SK-N-SH (cell line): ENCODE measurements at regions not wholly inside any gene's neighbourhood (a gene's known extent, or its start where the extent isn't known, plus 50 kb on each side); places are given as distances from the start of the nearest gene placed in this dataset.

Source experiments
- CTCF ChIA-PET: fragments of 300-600, 350-600 bp; formaldehyde crosslinking; extraction: SDS; loops from one replicate; lab custom pipeline; 2021; lab: Yijun Ruan, JAX
- POLR2A ChIA-PET: fragments of 350-600 bp; sonication (Branson Sonifier 250); formaldehyde crosslinking; extraction: SDS; loops from one replicate; lab custom pipeline; 2020; ENCODE audit warnings: antibody characterized with exemption, inconsistent platforms; lab: Yijun Ruan, JAX
- DNase-seq: peaks from one replicate; pipeline ENCODE4 v3.0.0; 2012
- H2AFZ ChIP-seq: fragments of 200-600 bp; sonication (generic); 2 replicates; pipeline ENCODE4 v1.8.1; 2016; ENCODE audit warnings: antibody characterized with exemption, mild to moderate bottlenecking, low read depth
- H3F3A ChIP-seq: fragments of 200-600 bp; sonication (generic); replicated peaks from 2 replicates; pipeline ENCODE3; 2016; ENCODE audit warnings: antibody characterized with exemption, mild to moderate bottlenecking; ENCODE audit not compliant: insufficient read depth
- H3K27ac ChIP-seq, 2 experiments: fragments of 200-500 bp in 1 of 2; fragments of 200-600 bp in 1 of 2; sonication (Bioruptor generic) in 1 of 2; sonication (generic), shearing (Covaris generic) in 1 of 2; 2 replicates each; pipeline versions ENCODE4 v1.5.1 to v1.6.1; 2014 to 2016; ENCODE audit warnings: low read depth in 2 of 2, inconsistent platforms in 1 of 2, low read length in 1 of 2, mild to moderate bottlenecking in 1 of 2, mixed read lengths in 1 of 2
- H3K27me3 ChIP-seq: fragments of 200-600 bp; sonication (generic), shearing (Covaris generic); 2 replicates; pipeline ENCODE4 v1.6.1; 2016; ENCODE audit warnings: mixed run types; ENCODE audit not compliant: insufficient read depth
- H3K36me3 ChIP-seq, 2 experiments: fragments of 200-500 bp in 1 of 2; fragments of 200-600 bp in 1 of 2; sonication (Bioruptor generic) in 1 of 2; sonication (generic) in 1 of 2; replicated peaks in 1 of 2; 2 replicates each; pipeline versions ENCODE3 to v1.5.1; 2014 to 2016; ENCODE audit warnings: low read length in 1 of 2, mild to moderate bottlenecking in 1 of 2; ENCODE audit not compliant: insufficient read depth in 2 of 2, control insufficient read depth in 1 of 2
- H3K4me1 ChIP-seq, 2 experiments: fragments of 200-500 bp in 1 of 2; fragments of 200-600 bp in 1 of 2; sonication (Bioruptor generic) in 1 of 2; sonication (generic), shearing (Covaris generic) in 1 of 2; 2 replicates each; pipeline versions ENCODE4 v1.5.1 to v1.6.1; 2014 to 2016; ENCODE audit warnings: low read depth in 1 of 2, low read length in 1 of 2, mixed run types in 1 of 2; ENCODE audit not compliant: insufficient read depth in 2 of 2, control insufficient read depth in 1 of 2
- H3K4me2 ChIP-seq: fragments of 200-600 bp; sonication (generic), shearing (Covaris generic); 2 replicates; pipeline ENCODE4 v1.6.1; 2017; ENCODE audit warnings: mixed run types
- H3K4me3 ChIP-seq, 2 experiments: fragments of 200-500 bp in 1 of 2; fragments of 200-600 bp in 1 of 2; sonication (Bioruptor generic) in 1 of 2; sonication (generic), shearing (Covaris generic) in 1 of 2; 2 replicates each; pipeline versions ENCODE4 v1.5.1 to v1.8.1; 2014 to 2016; ENCODE audit warnings: low read depth in 2 of 2, inconsistent platforms in 1 of 2, low read length in 1 of 2, mild to moderate bottlenecking in 1 of 2, mixed read lengths in 1 of 2, moderate library complexity in 1 of 2
- H3K79me2 ChIP-seq: fragments of 200-600 bp; sonication (generic); 2 replicates; pipeline ENCODE4 v1.8.1; 2017; ENCODE audit warnings: mild to moderate bottlenecking; ENCODE audit not compliant: insufficient read depth
- H3K9ac ChIP-seq: fragments of 200-600 bp; sonication (generic); 2 replicates; pipeline ENCODE4 v1.6.1; 2017; ENCODE audit warnings: mixed run types
- H3K9me2 ChIP-seq: fragments of 200-600 bp; sonication (generic); 2 replicates; pipeline ENCODE4 v1.6.1; 2017; ENCODE audit warnings: mixed run types
- H3K9me3 ChIP-seq: fragments of 200-600 bp; sonication (generic); 2 replicates; pipeline ENCODE4 v1.6.1; 2017; ENCODE audit warnings: mixed run types, mild to moderate bottlenecking, moderate library complexity
- H4K20me1 ChIP-seq: fragments of 200-600 bp; sonication (generic); 2 replicates; pipeline ENCODE4 v1.6.1; 2017; ENCODE audit warnings: mild to moderate bottlenecking, mixed run types; ENCODE audit not compliant: insufficient read depth
- EP300 ChIP-seq, 2 experiments: IDR thresholded peaks; 2 replicates each; pipeline versions ENCODE4 v1.4.0 to v1.6.1; 2012; ENCODE audit warnings: borderline replicate concordance in 1 of 2, low read depth in 1 of 2, low read length in 1 of 2
- EZH2phosphoT487 ChIP-seq: fragments of 200-600 bp; sonication (generic); IDR thresholded peaks from 2 replicates; pipeline ENCODE4 v1.6.1; 2017; ENCODE audit warnings: low read depth, mixed run types, mild to moderate bottlenecking, antibody characterized with exemption, moderate library complexity, borderline replicate concordance
- FOSL2 ChIP-seq: IDR thresholded peaks from 2 replicates; pipeline ENCODE4 v1.4.0; 2012; ENCODE audit warnings: low read depth, mild to moderate bottlenecking, moderate library complexity, borderline replicate concordance
- FOXJ3 ChIP-seq: sonication (generic); formaldehyde crosslinking; IDR thresholded peaks from 2 replicates; pipeline ENCODE4 v1.5.1; 2020; ENCODE audit warnings: mild to moderate bottlenecking, missing genetic modification reagents
- IRF3 ChIP-seq: fragments of 150-350 bp; IDR thresholded peaks from 2 replicates; pipeline ENCODE4 v1.6.1; 2016; ENCODE audit warnings: mild to moderate bottlenecking, low read depth, low read length
- MXI1 ChIP-seq: IDR thresholded peaks from 2 replicates; pipeline ENCODE4 v1.6.1; 2012; ENCODE audit warnings: mild to moderate bottlenecking, low read depth, low read length, improper control_type of control experiment
- RAD21 ChIP-seq: IDR thresholded peaks from 2 replicates; pipeline ENCODE4 v1.6.1; 2012; ENCODE audit warnings: mild to moderate bottlenecking, low read length
- TAF1 ChIP-seq: IDR thresholded peaks from 2 replicates; pipeline ENCODE4 v1.6.1; 2012; ENCODE audit warnings: low read depth, mild to moderate bottlenecking, low read length, moderate library complexity, borderline replicate concordance
- TCF12 ChIP-seq: IDR thresholded peaks from 2 replicates; pipeline ENCODE4 v1.4.0; 2012
- TEAD4 ChIP-seq: IDR thresholded peaks from 2 replicates; pipeline ENCODE4 v1.4.0; 2012; ENCODE audit warnings: mild to moderate bottlenecking, borderline replicate concordance; ENCODE audit not compliant: insufficient read depth
- YY1 ChIP-seq: IDR thresholded peaks from 2 replicates; pipeline ENCODE4 v1.4.0; 2012; ENCODE audit warnings: low read depth, mild to moderate bottlenecking
- ZBTB33 ChIP-seq: IDR thresholded peaks from 2 replicates; pipeline ENCODE4 v1.4.0; 2012; ENCODE audit warnings: low read depth, borderline replicate concordance
- WGBS: methylation state at CpG from one replicate; pipeline ENCODE4 v1.1.6; 2017; ENCODE audit warnings: low lambda C conversion rate; 5-methylcytosine and 5-hydroxymethylcytosine counted together
- TF ChIP-seq, protein P1 (sequence below): IDR thresholded peaks from 2 replicates; pipeline ENCODE4 v1.6.1; 2012; ENCODE audit warnings: mild to moderate bottlenecking, low read depth, low read length, moderate library complexity
- TF ChIP-seq, protein P2 (sequence below): fragments of 150-350 bp; IDR thresholded peaks from 2 replicates; pipeline ENCODE4 v1.6.1; 2017; ENCODE audit warnings: antibody characterized with exemption, low read length, low read depth, borderline replicate concordance
- TF ChIP-seq, protein P3 (sequence below): fragments of 200-600 bp; sonication (generic); IDR thresholded peaks from 2 replicates; pipeline ENCODE4 v1.6.1; 2017; ENCODE audit warnings: antibody characterized with exemption, mild to moderate bottlenecking, moderate library complexity

DNA sequence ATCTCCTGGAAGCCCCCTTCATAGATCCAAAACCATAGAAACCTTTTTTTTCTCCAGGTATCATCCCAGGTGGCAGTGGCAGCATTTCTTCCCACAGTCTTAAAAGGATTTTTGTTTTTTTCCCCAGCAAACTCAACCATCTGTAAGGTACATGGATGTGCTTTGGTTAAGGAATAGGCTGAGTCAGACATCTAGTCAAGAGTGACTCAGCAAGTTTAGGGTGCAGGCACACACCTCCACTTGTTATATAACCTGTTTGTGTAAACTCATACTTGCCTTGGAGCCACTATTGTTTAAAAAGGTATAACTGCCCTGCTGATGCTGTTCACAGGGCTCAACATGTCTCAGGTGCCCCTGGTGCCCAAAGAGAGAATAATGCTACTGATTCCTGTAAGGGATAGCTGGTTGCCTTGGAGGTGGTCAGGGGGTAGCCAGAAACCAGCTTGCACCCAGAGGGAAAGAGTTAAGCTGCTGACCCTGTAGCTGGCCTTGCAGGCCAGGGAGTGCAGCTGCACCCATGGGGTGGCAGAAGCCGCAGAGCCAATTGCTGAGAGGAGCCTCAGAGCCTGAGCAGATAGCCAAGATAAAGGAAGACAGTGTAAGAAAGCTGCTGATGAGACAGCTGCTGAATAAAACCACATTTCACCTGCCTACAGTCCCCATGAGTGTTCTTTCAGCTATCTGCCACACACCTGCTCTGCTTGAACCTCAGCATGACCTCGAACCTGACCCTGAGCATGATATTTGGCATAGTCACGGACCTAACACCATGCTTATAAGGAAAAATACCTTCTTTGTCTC, 1726.1 kb upstream of the RAG2 start:
- Histone ChIP-seq H3K27ac (no peak overlapping the region), H3K9me3 (no peaks in the 10 kb centered on the region), H3K4me2 (no peak overlapping the region), H3K36me3 (no peaks in the 10 kb centered on the region), H4K20me1 (no peaks in the 10 kb centered on the region), H3K9me2 (no peaks in the 10 kb centered on the region), H3K4me3 (no peak overlapping the region), H3K4me1 (no peaks in the 10 kb centered on the region), H3K9ac (no peak overlapping the region), H3K27me3 (no peaks in the 10 kb centered on the region), H2AFZ (no peak overlapping the region), H3K79me2 (no peaks in the 10 kb centered on the region), H3F3A (no peaks in the 10 kb centered on the region)
- POLR2A ChIA-PET: no interaction called here
- WGBS: 5% methylated on average over 3 of the region's 3 CpGs
- TF ChIP-seq IRF3: no peak
- CTCF ChIA-PET: no interaction called here
- no peak for DNase-seq

DNA sequence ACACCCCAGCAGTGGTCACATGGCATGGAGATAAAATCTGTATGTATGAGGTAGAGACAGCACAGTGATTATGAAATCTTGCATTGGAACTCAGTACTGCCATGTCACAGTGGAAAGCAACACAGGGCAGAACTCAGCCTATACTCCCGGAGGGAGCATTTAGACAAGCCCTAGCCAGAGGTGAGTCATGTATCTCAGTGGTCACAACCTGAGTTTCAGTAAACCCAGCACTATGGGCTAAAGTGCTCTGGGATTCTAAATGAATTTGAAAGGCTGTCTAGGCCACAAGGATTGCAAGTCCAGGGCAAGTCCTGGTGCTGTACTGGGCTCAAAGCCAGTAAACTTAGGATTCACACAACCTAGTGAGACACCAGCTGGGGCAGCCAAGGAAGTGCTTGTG, 1717.1 kb upstream of the RAG2 start:
- Histone ChIP-seq H3K4me1 (no peaks in the 10 kb centered on the region), H3K4me2 (no peak overlapping the region), H3F3A (no peaks in the 10 kb centered on the region), H3K27me3 (no peaks in the 10 kb centered on the region), H2AFZ (no peak overlapping the region), H3K9ac (no peak overlapping the region), H3K9me2 (no peaks in the 10 kb centered on the region), H3K27ac (no peak overlapping the region), H3K4me3 (no peak overlapping the region), H3K36me3 (no peaks in the 10 kb centered on the region), H3K9me3 (no peaks in the 10 kb centered on the region), H3K79me2 (no peaks in the 10 kb centered on the region), H4K20me1 (no peaks in the 10 kb centered on the region)
- DNase-seq: no peak
- WGBS: 0% methylated on average over 1 of the region's 1 CpG
- no peak for TF ChIP-seq ZBTB33
- TF ChIP-seq TEAD4: no peak
- no peak for TF ChIP-seq TAF1
- no peak for TF ChIP-seq EZH2phosphoT487
- TF ChIP-seq FOXJ3 (CRISPR knock-in tag): no peak
- TF ChIP-seq MXI1: no peak
- TF ChIP-seq YY1: no peak
- no peak for TF ChIP-seq TCF12
- no peak for TF ChIP-seq EP300 (IDR thresholded peaks at IDR 0.05; ENCODE audit: borderline replicate concordance in 1 of 2, low read depth in 1 of 2, low read length in 1 of 2)
- TF ChIP-seq, protein P1, sequence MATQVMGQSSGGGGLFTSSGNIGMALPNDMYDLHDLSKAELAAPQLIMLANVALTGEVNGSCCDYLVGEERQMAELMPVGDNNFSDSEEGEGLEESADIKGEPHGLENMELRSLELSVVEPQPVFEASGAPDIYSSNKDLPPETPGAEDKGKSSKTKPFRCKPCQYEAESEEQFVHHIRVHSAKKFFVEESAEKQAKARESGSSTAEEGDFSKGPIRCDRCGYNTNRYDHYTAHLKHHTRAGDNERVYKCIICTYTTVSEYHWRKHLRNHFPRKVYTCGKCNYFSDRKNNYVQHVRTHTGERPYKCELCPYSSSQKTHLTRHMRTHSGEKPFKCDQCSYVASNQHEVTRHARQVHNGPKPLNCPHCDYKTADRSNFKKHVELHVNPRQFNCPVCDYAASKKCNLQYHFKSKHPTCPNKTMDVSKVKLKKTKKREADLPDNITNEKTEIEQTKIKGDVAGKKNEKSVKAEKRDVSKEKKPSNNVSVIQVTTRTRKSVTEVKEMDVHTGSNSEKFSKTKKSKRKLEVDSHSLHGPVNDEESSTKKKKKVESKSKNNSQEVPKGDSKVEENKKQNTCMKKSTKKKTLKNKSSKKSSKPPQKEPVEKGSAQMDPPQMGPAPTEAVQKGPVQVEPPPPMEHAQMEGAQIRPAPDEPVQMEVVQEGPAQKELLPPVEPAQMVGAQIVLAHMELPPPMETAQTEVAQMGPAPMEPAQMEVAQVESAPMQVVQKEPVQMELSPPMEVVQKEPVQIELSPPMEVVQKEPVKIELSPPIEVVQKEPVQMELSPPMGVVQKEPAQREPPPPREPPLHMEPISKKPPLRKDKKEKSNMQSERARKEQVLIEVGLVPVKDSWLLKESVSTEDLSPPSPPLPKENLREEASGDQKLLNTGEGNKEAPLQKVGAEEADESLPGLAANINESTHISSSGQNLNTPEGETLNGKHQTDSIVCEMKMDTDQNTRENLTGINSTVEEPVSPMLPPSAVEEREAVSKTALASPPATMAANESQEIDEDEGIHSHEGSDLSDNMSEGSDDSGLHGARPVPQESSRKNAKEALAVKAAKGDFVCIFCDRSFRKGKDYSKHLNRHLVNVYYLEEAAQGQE: no peak
- TF ChIP-seq, protein P2, sequence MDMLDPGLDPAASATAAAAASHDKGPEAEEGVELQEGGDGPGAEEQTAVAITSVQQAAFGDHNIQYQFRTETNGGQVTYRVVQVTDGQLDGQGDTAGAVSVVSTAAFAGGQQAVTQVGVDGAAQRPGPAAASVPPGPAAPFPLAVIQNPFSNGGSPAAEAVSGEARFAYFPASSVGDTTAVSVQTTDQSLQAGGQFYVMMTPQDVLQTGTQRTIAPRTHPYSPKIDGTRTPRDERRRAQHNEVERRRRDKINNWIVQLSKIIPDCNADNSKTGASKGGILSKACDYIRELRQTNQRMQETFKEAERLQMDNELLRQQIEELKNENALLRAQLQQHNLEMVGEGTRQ: no peak
- TF ChIP-seq, protein P3, sequence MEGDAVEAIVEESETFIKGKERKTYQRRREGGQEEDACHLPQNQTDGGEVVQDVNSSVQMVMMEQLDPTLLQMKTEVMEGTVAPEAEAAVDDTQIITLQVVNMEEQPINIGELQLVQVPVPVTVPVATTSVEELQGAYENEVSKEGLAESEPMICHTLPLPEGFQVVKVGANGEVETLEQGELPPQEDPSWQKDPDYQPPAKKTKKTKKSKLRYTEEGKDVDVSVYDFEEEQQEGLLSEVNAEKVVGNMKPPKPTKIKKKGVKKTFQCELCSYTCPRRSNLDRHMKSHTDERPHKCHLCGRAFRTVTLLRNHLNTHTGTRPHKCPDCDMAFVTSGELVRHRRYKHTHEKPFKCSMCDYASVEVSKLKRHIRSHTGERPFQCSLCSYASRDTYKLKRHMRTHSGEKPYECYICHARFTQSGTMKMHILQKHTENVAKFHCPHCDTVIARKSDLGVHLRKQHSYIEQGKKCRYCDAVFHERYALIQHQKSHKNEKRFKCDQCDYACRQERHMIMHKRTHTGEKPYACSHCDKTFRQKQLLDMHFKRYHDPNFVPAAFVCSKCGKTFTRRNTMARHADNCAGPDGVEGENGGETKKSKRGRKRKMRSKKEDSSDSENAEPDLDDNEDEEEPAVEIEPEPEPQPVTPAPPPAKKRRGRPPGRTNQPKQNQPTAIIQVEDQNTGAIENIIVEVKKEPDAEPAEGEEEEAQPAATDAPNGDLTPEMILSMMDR: no peak
- TF ChIP-seq RAD21: no peak
- no peak for TF ChIP-seq FOSL2
- CTCF ChIA-PET: interaction anchor here (1.2 kb wide), 1 partner anchor 26 kb away, joined by 3 read pairs; no protein-coding TSS in a partner anchor
- POLR2A ChIA-PET: no interaction called here
